ENCODE measurements at regions not wholly inside any gene's neighbourhood (a gene's known extent, or its start where the extent isn't known, plus 50 kb on each side); places are given as distances from the start of the nearest gene placed in this dataset.

- no peak for DNase-seq (ENCODE audit: low read depth)
- no peak for TF ChIP-seq CTCF (conservative IDR thresholded peaks at IDR 0.05; ENCODE audit: low read depth, low read length)
- H3K4me3 ChIP-seq (ENCODE audit: low read depth, low read length): no peak overlapping the region
Measured at GRCh38 chr18:78228974-78229373, 750.6 kb upstream of the SALL3 start.

GRCh38 chr18:78230911-78231310 lies 748.7 kb upstream of the SALL3 start:
- H3K4me3 ChIP-seq (ENCODE audit: low read depth, low read length): no peak overlapping the region
- TF ChIP-seq CTCF (conservative IDR thresholded peaks at IDR 0.05; ENCODE audit: low read depth, low read length): no peak
- DNase-seq (ENCODE audit: low read depth): no peak

- DNase-seq (ENCODE audit: low read depth): no peak
- no peak overlapping the region for H3K4me3 ChIP-seq (ENCODE audit: low read depth, low read length)
- TF ChIP-seq CTCF (conservative IDR thresholded peaks at IDR 0.05; ENCODE audit: low read depth, low read length): no peak
Measured at GRCh38 chr18:78232196-78232595, 747.4 kb upstream of the SALL3 start.

GRCh38 chr18:78237864-78238263 lies 741.8 kb upstream of the SALL3 start:
- no peak for TF ChIP-seq CTCF (conservative IDR thresholded peaks at IDR 0.05; ENCODE audit: low read depth, low read length)
- no peak for DNase-seq (ENCODE audit: low read depth)
- no peak overlapping the region for H3K4me3 ChIP-seq (ENCODE audit: low read depth, low read length)

- TF ChIP-seq CTCF (conservative IDR thresholded peaks at IDR 0.05; ENCODE audit: low read depth, low read length): no peak
- H3K4me3 ChIP-seq (ENCODE audit: low read depth, low read length): no peak overlapping the region
- no peak for DNase-seq (ENCODE audit: low read depth)
Measured at GRCh38 chr18:78238404-78239089, 741.1 kb upstream of the SALL3 start.

GRCh38 chr18:78239090-78239457 lies 740.5 kb upstream of the SALL3 start:
- no peak for TF ChIP-seq CTCF (conservative IDR thresholded peaks at IDR 0.05; ENCODE audit: low read depth, low read length)

GRCh38 chr18:78240101-78240500 lies 739.5 kb upstream of the SALL3 start:
- TF ChIP-seq CTCF (conservative IDR thresholded peaks at IDR 0.05; ENCODE audit: low read depth, low read length): no peak
- DNase-seq (ENCODE audit: low read depth): no peak
- H3K4me3 ChIP-seq (ENCODE audit: low read depth, low read length): no peak overlapping the region

More at GRCh38 chr18:78239090-78239457, 740.5 kb upstream of the SALL3 start:
- no peak for DNase-seq (ENCODE audit: low read depth)
- no peak overlapping the region for H3K4me3 ChIP-seq (ENCODE audit: low read depth, low read length)
